Stomach (tissue), 4 donors: ENCODE measurements at regions not wholly inside any gene's neighbourhood (a gene's known extent, or its start where the extent isn't known, plus 50 kb on each side); places are given as distances from the start of the nearest gene placed in this dataset.

Experiments
- CTCF ChIP-seq, 7 experiments: fragments of 450-650 bp in 4 of 7; fragments of 200-600 bp in 3 of 7; sonication (generic) in 3 of 7; IDR thresholded peaks; one replicate each; pipeline ENCODE4 v1.5.1; 2016 to 2019; ENCODE audit warnings: antibody characterized with exemption in 7 of 7, control low read depth in 2 of 7, mild to moderate bottlenecking in 1 of 7
- EP300 ChIP-seq: sonication (generic); formaldehyde crosslinking; IDR thresholded peaks from one replicate; pipeline ENCODE4 v1.6.1; 2017; ENCODE audit warnings: antibody characterized with exemption

GRCh38 chr6:22401206-22401605, 104.4 kb upstream of the PRL start:
- TF ChIP-seq CTCF (IDR thresholded peaks at IDR 0.05) (no peak), EP300 (no peak)
